HG02798 (cell line): ENCODE measurements at regions not wholly inside any gene's neighbourhood (a gene's known extent, or its start where the extent isn't known, plus 50 kb on each side); places are given as distances from the start of the nearest gene placed in this dataset.
"Not testable (repeated sequence)": the region's sequence is repeated elsewhere in the genome, so short reads cannot be mapped to it uniquely, and the experiment has no call there.

ENCODE experiments used
- ATAC-seq: cut with Tn5 transposase; IDR thresholded peaks from one replicate; pipeline ENCODE4 v1.9.1; 2021; ENCODE audit warnings: mild to moderate bottlenecking; ENCODE audit not compliant: unreplicated experiment, poor library complexity

DNA sequence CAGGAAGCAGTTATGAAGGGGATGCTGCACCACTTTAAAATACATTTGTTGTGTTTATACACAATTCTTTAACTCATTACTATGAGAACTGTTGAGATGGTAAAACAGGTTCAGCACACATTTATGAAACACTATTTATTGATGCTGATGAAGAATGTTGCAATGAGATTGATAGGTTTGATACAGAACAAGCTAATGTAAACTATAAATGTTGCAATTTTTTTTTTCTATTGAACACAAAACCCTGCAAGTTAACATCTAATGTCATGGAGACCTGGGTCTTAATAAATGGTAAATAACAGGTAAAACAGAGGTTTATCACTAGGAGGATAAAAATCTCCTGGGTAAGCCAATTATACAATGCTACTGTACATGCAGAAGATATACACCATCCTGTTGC lies 857.6 kb downstream of the FSCB start:
- no peak for ATAC-seq

DNA sequence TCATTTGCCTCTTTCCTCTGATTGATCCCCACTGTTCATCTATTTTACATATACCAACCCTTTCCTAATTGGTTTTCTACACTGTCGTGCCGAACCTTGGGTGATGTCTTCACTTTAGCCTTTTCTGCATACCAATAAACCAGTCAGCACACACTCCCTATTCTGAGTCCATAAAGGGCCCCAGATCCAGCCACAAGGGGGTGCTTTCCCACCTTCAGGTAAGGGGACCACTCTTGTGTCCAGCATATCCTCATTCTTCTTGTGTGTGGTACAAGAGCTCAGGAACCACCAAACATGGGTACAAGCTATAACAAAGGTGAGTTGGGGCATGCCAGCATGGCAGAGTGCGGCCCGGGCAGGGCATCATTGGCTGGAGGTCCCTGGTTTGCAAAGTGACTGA lies 859.8 kb downstream of the FSCB start:
- no peak for ATAC-seq

DNA sequence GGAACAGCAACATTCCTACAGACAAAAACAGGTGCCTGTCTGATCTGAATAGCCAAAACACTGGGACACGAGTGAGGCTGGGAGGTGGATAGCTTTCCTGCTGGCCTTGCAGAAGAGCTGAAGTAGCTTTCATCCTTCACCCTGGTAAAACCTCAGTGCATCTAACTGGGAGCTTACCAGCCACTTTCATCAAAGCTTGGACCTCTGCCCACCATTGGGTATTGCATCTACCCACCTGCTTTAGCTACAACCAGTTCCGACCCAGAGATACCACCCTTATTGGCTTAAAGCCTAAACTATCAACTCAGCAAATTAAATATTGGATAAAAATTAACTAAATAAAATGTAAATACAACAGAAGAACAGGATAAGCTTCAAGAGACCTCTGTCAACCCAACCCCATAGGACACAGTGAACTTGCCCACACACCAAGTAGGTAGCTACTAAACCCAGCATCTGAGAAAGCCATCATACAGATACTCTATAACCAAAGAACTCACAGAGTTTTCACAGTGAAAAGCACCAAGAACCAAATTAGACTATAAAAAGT lies 866.3 kb downstream of the FSCB start:
- ATAC-seq, result no peak

DNA sequence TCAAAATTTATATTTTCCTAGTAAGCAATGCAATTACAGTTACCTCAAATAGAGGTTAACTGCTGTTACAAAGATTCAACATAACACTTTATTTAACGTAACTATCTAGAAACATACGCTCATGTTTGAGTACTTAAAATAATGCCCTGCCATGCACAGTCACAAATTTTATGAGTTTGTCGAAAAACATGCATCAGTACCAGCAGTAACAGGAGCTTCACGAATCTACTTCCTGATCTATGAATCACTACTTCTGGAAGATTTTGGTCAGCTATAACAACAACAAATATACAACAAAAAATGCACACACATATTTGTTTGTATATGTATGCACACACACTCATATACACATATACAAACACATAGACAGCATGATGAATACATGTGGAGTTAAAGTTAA lies 881.8 kb downstream of the FSCB start:
- no peak for ATAC-seq

DNA sequence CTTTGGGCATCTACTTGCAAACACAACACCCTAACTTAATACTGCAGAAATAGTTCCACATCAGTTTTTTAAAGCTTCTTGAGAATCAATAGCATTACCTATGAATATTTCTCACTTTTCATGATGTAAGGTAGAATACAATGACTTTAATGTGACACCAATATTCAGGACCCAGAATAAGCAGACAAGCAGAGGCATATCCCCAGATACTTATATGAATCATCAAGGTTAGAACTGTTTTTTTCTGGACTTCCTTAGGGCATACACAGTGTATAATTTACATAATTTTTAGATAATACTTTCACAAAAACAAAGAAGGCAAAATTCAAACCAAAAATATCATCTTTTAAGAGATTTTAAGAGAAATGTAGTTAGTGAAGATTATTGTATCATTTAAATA lies 885.8 kb downstream of the FSCB start:
- no peak for ATAC-seq

DNA sequence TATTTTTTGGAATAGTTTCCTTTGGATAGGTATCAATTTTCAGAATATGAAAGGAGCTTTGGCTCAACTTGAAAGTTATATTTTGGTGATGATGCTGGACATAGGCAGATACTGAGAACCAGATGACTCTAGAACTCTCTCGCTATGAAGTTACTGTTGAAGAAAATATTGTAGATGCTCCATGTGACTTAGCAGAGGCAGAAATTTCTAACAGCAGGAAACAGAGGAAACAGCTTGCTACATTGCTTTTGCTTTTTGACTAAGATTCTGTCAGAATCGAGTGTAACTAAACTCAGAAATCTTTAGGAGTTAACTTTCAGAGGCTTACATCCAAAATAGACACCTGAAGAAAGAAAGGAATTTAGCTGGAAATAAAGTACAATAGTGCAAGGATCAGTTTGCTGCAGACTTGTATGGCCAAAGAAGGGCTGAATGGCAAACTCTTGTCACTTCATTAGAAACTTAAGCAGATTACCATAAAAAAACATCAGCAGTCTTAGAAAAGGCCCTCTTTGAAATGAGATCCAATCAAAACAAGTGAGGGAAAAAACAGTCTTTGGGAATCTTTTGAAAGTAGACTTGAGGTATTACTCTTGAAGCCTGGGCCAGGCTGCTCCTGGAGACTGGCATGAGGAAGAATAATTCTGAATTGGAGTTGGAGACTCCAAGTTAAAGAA lies 911.8 kb downstream of the FSCB start:
- no peak for ATAC-seq

DNA sequence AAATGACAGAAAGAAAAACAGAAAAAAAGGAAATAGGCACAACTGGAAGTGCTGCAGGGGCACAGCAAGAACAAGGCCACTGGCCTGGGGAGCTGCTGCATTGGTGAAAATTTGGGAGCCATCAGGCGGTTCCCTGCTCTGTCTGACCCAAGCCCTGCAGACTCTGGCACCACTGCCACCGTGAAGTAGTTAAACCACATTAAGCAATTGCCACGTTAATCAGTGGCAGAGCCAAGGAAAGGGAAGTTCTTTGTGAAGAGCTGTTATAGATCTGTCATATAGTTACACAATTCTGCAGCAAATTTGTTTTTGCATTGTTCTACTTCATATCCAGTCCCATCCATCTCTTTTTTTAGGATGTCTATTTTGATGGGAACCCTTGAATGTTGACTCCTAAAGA lies 915.3 kb downstream of the FSCB start:
- no peak for ATAC-seq

DNA sequence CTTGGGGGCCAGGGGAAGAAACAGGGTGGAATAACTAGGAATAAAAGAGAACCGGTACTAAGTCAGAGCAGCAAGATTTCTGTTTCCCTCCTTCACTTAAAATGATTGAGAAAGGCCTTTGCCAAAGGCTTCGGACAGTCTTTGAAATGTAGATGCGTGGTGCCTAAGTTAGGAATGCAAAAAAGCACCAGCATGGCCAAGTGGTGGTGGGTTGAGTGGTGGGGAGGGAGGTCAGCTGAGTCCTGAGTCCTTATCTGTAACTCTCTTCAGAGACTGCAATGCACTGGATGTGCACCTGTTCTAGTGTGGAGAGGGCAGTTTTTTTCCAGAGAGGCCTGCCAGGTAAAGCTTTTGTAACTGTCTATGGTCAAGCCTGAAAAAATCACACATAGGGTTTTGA lies 919.9 kb downstream of the FSCB start:
- ATAC-seq, result no peak

DNA sequence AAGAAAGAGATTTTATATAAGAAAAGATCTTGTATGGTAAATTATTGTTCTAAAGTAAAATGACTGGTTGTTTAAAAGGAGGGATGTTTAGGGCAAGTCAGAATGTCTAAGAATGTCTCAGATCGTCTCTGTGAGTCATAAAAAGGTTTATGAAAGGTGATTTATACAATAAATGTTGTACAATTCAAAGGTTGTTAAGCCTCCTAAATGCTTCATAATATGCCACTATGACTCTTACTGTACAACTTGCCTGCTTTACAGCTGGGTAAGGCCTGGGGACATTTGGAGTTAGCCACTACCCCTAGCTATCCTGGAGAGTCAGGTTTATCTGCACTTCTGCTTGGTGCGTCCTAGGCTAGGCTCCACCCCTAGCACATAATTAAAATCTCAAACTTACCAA lies 927.4 kb downstream of the FSCB start:
- no peak for ATAC-seq

DNA sequence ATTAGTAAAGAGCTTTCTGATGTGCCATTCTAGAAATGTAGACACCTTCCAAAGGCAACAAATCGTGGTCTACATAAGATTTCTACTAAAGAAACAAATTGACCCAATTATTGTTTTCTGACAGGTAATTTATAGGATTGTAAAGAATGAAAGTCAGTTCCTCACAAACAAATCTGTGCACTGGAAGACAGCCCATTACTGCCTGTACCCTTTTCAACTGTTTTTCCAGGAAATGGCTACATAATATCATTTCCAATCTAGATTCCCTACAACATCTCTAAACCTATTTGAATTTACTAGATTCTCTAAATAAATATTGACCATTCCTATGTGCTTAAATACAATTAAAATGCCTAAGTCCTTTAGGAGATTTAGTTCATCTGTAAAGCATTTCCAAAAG lies 939.1 kb downstream of the FSCB start:
- no peak for ATAC-seq

DNA sequence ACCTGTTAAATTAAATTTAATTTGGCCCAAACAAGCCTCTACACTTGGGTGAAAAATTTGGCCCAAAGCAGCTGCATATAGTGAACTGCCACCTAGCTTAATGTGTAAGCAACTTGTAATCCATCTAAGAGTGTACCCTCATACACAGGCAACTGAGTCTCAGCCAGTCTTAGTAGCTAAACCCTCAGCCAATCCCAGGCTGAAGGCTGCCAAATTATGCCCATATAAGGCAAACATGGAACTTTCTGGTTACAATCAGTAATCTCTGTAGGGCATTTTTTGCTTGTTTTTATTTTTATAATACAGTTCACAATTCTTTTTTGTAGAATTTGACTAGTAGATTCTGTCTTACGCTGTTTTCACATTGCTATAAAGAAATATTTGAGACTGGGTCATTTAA lies 958.7 kb downstream of the FSCB start:
- no peak for ATAC-seq

DNA sequence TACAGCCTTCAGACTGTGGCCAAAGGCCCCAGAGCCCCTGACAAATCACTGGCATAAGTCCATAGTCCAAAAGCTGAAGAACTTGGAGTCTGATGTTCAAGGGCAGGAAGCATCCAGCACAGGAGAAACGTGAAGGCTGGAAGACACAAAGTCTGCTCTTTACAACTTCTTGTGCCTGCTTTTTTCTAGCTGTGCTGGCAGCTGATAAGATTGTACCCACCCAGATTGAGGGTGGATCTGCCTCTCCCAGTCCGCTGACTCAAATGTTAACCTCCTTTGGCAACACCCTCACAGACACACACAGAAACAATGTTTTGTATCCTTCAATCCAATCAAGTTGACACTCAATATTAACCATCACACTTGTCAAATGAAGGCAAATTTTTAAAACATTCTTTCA lies 959.5 kb downstream of the FSCB start:
- not testable (repeated sequence) for ATAC-seq

DNA sequence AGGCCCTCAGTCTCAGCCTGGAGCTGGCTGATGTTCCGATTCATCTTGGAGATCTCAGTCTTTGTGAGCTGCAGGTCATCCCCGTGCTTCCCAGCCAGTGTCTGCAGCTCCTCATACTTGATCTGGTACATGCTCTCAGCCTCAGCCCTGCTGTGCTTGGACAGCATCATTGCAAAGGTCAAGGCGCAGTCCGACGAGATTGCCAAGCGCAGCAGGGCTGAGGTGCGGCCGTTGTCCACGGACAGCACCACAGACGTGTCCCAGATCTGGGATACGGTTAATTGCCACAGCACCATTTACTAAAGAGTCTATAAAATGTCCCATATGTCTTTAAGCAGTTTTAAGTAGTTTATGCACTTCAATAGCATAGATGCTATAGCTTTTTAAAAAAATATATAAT lies 965.7 kb downstream of the FSCB start:
- no peak for ATAC-seq

DNA sequence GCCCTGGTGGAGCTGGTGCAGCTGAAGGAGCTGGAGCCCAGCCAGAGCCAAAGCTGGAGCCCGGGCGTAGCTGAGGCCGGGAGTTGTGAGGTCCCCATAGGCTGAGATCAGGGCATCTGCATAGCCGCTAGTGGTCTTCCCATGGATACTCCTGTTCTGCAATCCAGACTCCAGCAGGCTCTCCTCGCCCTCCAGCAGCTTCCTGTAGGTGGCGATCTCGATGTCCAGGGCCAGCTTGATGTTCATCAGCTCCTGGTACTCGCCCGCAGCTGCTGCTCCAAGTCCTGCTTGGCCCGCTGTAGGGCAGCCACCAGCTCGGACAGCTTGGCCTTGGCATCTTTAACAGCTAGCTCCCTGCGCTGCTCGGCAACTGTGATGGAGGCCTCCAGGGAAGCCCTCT lies 966.1 kb downstream of the FSCB start:
- no peak for ATAC-seq

DNA sequence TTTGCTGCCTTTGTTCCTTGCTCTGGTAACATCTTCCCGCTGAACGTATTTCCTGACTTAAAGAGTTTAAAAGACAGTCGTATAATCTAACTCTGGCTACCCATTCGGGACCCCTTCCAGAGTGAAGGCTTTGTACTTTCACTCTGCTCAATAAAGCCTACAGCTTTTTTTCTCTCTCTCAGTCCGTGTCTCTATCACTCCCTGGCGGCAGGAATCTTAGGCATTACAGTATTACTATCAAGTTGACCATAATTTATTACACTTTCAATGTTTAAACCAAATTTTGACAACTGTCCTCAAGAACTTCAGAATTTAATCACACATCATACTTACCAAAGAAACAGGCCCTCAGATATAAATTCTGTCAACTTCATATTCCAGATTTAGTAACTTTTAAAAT lies 967.9 kb downstream of the FSCB start:
- no peak for ATAC-seq

DNA sequence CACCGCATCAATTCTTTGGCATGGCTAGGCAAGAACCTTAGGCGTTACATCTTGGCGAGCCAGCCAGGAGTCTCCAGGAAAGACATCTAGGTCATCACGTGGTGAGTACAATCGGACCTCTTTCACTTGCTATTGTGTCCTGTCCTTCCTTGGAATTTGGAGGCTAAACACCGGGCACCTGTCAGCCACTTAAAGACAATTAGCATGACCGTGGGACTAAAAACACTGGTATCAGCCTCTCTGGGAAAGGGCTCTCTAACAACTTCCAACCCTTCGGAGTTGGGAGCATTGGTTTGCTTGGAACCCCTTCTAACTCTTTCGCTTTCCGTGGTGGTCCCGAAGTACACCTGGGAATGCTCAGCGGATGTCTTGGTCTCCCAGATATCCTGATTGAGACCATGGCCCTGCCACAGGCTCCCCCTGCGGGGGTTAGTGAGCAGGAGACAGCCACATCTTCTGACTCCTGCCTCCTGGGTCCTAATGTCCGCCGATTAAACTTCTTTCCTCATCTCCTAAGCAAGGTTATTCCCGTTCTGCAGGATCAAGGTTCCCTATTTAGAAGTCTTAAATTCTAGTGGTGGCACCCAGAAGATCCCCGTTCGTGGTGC lies 971.7 kb downstream of the FSCB start:
- ATAC-seq, result no peak

DNA sequence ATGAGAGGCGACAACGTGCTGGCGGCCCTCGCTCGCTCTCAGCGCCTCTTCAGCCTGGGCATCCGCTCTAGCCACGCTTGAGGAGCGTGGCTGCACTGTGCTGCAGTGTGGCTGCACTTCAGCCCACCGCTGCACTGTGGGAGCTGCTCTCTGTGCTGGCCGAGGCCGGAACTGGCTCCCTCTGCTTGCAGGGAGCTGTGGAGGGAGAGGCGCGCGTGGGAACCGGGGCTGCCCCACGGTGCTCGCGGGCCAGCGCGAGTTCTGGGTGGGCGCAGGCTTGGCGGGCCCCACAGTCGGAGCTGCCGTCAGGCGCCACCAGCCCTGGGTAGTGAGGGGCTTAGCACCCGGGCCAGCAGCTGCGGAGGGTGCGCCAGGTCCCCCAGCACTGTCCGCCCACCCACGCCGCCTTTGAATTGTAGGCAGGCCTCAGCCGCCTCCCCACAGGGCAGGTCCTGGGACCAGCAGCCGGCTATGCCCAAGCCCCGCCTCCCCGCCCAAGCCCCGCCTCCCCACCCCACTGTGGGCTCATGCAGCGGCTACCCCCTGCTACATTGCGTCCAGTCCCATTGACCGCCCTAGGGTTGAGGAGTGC lies 974.2 kb downstream of the FSCB start:
- ATAC-seq, result no peak

DNA sequence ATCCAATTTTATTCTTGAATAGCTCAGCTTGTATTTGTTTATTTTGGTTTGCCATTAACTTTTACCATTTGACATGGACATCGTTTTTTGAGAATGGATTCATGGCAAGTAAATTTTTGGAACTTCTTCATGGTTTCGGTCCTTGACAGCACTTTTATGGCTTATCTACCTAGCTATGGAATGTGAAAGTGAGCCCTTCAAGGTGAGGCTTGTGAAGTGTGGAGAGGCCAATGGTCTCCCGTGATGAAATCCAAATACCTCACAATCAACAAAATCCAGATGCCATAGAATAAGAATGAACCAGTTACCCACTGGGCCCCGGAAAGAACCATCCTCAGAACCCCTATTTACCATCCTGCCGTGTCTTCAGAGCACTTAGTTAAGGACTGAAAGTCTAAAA lies 978.8 kb downstream of the FSCB start:
- ATAC-seq, result no peak

DNA sequence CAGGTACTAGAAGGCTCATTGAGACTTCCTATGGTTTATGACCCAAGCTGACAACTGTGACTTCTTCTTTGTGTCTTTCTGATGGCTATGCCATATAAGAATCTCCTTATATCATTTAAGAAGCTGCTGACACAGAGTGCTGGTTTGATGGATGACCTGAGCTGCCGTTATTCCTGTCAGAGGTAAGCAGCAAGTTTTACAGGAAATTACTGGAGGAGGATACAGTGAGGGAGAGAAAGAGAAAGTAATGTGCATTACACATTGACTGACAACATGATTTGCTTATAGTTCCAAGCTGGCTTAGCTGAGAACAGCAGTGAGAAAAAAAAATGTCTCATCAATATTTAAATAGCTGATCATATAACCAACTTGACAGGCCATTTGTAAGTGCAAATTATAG lies 981.4 kb downstream of the FSCB start:
- ATAC-seq, result no peak

DNA sequence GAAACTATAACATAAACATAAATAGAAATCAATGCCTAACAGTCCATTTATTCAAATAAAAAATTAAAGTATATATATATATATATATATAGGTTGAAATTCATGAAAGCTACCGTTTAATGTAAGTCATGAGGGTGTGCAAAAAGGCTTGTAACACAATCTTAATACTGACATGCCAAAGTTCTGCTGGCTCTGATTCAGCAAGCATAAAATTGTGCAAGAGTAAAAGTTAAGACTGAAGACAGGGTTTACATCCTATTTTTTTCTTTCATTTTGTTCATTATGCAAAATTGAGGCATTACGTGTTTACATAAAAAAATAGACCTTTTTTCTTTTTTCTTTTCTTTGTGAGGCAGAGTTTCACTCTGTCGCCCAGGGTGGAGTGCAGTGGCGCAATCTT lies 984.2 kb downstream of the FSCB start:
- ATAC-seq, result no peak

DNA sequence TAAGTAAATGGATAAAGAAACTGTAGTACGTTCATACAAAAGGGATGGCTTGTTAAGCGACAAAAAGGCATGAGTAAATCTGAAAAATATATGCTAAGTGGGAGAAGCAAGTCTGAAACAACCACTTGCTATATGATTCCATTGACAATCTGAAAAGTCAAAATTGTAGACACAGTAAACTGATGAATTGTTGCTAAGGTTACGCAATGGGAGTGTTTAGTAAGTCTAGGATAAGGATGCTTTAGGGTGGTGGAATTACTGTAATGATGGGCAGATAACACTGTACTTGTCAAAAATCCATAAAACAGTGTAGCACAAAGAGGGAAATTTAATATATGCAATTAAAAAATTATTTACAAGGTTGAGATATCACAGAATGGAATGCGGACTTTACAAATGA lies 984.9 kb downstream of the FSCB start:
- ATAC-seq, result no peak

DNA sequence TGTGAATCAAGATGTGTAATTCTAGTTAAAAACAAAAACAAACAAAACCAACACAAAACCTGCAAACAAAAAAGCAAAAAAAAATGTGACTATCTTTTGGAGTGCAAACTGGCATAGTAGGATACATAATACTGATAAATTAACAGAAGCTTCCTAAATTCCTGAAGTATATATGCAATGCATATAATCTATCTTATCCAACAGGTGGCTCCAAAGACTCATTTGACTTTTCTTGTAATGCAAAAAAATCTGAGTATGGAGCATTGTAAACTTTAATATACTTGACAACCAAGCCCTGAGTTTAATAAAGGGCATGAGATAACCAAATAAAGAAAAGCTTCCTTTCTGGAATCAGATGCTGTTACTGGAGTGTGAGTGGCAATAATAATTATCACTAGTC lies 1003.6 kb downstream of the FSCB start:
- ATAC-seq, result no peak
